Mesendoderm (in vitro differentiated cells): ENCODE measurements at regions not wholly inside any gene's neighbourhood (a gene's known extent, or its start where the extent isn't known, plus 50 kb on each side); places are given as distances from the start of the nearest gene placed in this dataset.

Experiments used
- DNase-seq: peaks from one replicate; pipeline ENCODE4 v3.0.0; 2013
- H2AK5ac ChIP-seq: 2 replicates; pipeline ENCODE4 v1.6.1; 2013; ENCODE audit warnings: low read length, inconsistent platforms
- H2BK120ac ChIP-seq: 2 replicates; pipeline ENCODE4 v1.6.1; 2013; ENCODE audit warnings: low read depth, mild to moderate bottlenecking, low read length, moderate library complexity, mixed read lengths
- H2BK15ac ChIP-seq: replicated peaks from 2 replicates; pipeline ENCODE4 v1.6.1; 2013; ENCODE audit warnings: low read depth, mild to moderate bottlenecking, moderate library complexity
- H2BK5ac ChIP-seq: 2 replicates; pipeline ENCODE4 v1.6.1; 2013; ENCODE audit warnings: low read length, inconsistent platforms
- H3K18ac ChIP-seq: 2 replicates; pipeline ENCODE4 v1.6.1; 2013; ENCODE audit warnings: mild to moderate bottlenecking, low read length, mixed read lengths
- H3K23ac ChIP-seq: one replicate; pipeline ENCODE4 v1.6.1; 2013; ENCODE audit warnings: low read length
- H3K27ac ChIP-seq: 2 replicates; pipeline ENCODE4 v1.5.1; 2013; ENCODE audit warnings: low read depth, mild to moderate bottlenecking, inconsistent platforms, low read length, moderate library complexity
- H3K27me3 ChIP-seq: 2 replicates; pipeline ENCODE4 v1.6.1; 2013; ENCODE audit warnings: low read length, control low read depth, mild to moderate bottlenecking, inconsistent platforms; ENCODE audit not compliant: insufficient read depth, poor library complexity
- H3K36me3 ChIP-seq: 2 replicates; pipeline ENCODE4 v1.6.1; 2013; ENCODE audit warnings: low read length, inconsistent platforms; ENCODE audit not compliant: control insufficient read depth, insufficient read depth
- H3K4ac ChIP-seq: one replicate; pipeline ENCODE4 v1.6.1; 2013; ENCODE audit warnings: low read depth, mild to moderate bottlenecking, low read length, moderate library complexity
- H3K4me1 ChIP-seq: 2 replicates; pipeline ENCODE4 v1.6.1; 2013; ENCODE audit warnings: low read depth, low read length, inconsistent platforms; ENCODE audit not compliant: control insufficient read depth
- H3K4me2 ChIP-seq: 2 replicates; pipeline ENCODE4 v1.6.1; 2013; ENCODE audit warnings: low read length
- H3K4me3 ChIP-seq: 2 replicates; pipeline ENCODE4 v1.5.1; 2013; ENCODE audit warnings: mild to moderate bottlenecking, low read length
- H3K56ac ChIP-seq: one replicate; pipeline ENCODE4 v1.6.1; 2013; ENCODE audit warnings: low read length
- H3K79me1 ChIP-seq: 2 replicates; pipeline ENCODE4 v1.6.1; 2013; ENCODE audit warnings: low read length, inconsistent platforms
- H3K79me2 ChIP-seq: 2 replicates; pipeline ENCODE4 v1.6.1; 2013; ENCODE audit warnings: mild to moderate bottlenecking, low read length; ENCODE audit not compliant: control insufficient read depth, insufficient read depth
- H3K9ac ChIP-seq: 2 replicates; pipeline ENCODE4 v1.6.1; 2013; ENCODE audit warnings: low read length, inconsistent platforms
- H4K5ac ChIP-seq: one replicate; pipeline ENCODE4 v1.6.1; 2013; ENCODE audit warnings: low read length
- H4K8ac ChIP-seq: one replicate; pipeline ENCODE4 v1.6.1; 2013; ENCODE audit warnings: low read depth, mild to moderate bottlenecking, control low read depth, low read length, moderate library complexity
- WGBS: extraction: QIAGEN DNeasy Blood & Tissue Kit; methylation state at CpG from one replicate; pipeline ENCODE4 v1.1.7; 2013; ENCODE audit warnings: low lambda C conversion rate, missing lambda C conversion rate; ENCODE audit not compliant: insufficient coverage; ENCODE audit errors: extremely low coverage; 5-methylcytosine and 5-hydroxymethylcytosine counted together

GRCh38 chr11:81432333-81432732 is 1301.3 kb downstream of the FAM181B start:
- Histone ChIP-seq H3K4ac (no peak overlapping the region), H3K56ac (no peak overlapping the region), H3K27me3 (no peaks in the 10 kb centered on the region), H3K4me1 (no peaks in the 10 kb centered on the region), H2BK15ac (no peak overlapping the region), H3K79me1 (no peaks in the 10 kb centered on the region), H2BK5ac (no peak overlapping the region), H2AK5ac (no peak overlapping the region), H4K8ac (no peak overlapping the region), H3K36me3 (no peaks in the 10 kb centered on the region), H3K27ac (no peak overlapping the region), H3K4me3 (no peak overlapping the region), H3K9ac (no peak overlapping the region), H4K5ac (no peak overlapping the region), H3K18ac (no peak overlapping the region), H3K79me2 (no peaks in the 10 kb centered on the region), H3K4me2 (no peak overlapping the region), H3K23ac (no peak overlapping the region), H2BK120ac (no peak overlapping the region)
- DNase-seq: no peak
- WGBS: no CpG with 5 or more reads among the region's 1 CpG

DNA sequence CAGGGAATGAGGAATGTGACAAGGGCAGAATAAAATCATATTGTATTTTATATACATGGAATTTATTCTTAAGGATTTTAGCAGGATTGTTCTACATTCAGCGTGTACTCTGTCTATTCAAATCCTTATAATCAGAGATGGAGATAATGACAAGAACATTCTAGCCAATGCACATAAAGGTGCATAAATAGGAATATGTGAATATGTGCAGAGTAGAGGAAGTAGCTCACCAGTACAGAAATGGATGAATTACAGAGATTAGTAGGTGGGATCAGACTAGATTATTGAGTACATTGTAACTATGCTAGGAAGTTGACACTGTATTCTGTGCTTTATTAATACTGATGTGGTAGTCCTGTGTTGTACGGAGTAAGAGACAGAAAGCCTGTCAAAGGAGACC is 1308.8 kb downstream of the FAM181B start:
- Histone ChIP-seq H3K56ac (no peak overlapping the region), H3K18ac (no peak overlapping the region), H2BK5ac (no peak overlapping the region), H3K9ac (no peak overlapping the region), H4K5ac (no peak overlapping the region), H3K4me3 (no peak overlapping the region), H3K79me2 (no peaks in the 10 kb centered on the region), H3K27ac (no peak overlapping the region), H2AK5ac (no peak overlapping the region), H2BK120ac (no peak overlapping the region), H3K23ac (no peak overlapping the region), H2BK15ac (no peak overlapping the region), H3K36me3 (no peaks in the 10 kb centered on the region), H3K79me1 (no peaks in the 10 kb centered on the region), H3K4me2 (no peak overlapping the region), H3K4ac (no peak overlapping the region), H3K27me3 (no peaks in the 10 kb centered on the region), H4K8ac (no peak overlapping the region), H3K4me1 (no peaks in the 10 kb centered on the region)
- no CpG with 5 or more reads among the region's 2 CpGs for WGBS
- no peak for DNase-seq

- no peak overlapping the region for H2BK15ac ChIP-seq
- H3K36me3 ChIP-seq: no peaks in the 10 kb centered on the region
- no peak overlapping the region for H3K23ac ChIP-seq
- no peaks in the 10 kb centered on the region for H3K27me3 ChIP-seq
- H4K5ac ChIP-seq: no peak overlapping the region
- H3K9ac ChIP-seq: no peak overlapping the region
- no peaks in the 10 kb centered on the region for H3K4me1 ChIP-seq
- no peak overlapping the region for H2BK5ac ChIP-seq
- H2AK5ac ChIP-seq: no peak overlapping the region
- H3K27ac ChIP-seq: no peak overlapping the region
- DNase-seq: no peak
- H3K18ac ChIP-seq: no peak overlapping the region
- H3K4me3 ChIP-seq: no peak overlapping the region
- H4K8ac ChIP-seq: no peak overlapping the region
- H2BK120ac ChIP-seq: no peak overlapping the region
- H3K56ac ChIP-seq: no peak overlapping the region
- H3K79me1 ChIP-seq: no peaks in the 10 kb centered on the region
- no peaks in the 10 kb centered on the region for H3K79me2 ChIP-seq
- no peak overlapping the region for H3K4me2 ChIP-seq
- no peak overlapping the region for H3K4ac ChIP-seq
Observed at GRCh38 chr11:81422402-81422801, 1311.3 kb downstream of the FAM181B start.

DNA sequence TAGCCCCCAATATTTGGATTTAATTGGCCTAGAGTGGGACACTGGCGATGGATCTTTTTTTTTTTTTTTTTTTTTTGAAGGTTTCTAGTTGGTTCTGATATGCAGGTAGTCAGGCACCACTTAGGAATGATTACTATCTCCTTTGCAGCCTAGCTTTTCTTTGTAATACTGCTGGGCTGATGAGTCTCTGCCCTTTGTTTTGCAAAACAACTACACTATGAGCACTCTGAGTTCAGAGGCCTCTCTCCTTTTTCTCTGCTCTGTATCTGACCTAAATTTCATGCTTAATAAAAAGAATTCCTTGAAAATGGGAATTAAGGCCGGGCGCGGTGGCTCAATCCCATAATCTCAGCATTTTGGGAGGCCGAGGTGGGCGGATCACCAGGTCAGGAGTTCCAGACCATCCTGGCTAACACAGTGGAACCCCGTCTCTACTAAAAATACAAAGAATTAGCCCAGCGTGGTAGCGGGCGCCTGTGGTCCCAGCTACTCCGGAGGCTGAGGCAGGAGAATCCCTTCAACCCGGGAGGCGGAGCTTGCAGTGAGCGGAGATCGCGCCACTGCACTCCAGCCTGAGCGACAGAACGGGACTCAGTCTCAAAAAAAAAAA is 1312.3 kb downstream of the FAM181B start:
- Histone ChIP-seq H3K27ac (peak overlapping the region; percentile 84), H2AK5ac (no peak overlapping the region), H4K8ac (no peak overlapping the region), H3K36me3 (no peaks in the 10 kb centered on the region), H3K4ac (no peak overlapping the region), H3K4me3 (no peak overlapping the region), H3K27me3 (no peaks in the 10 kb centered on the region), H3K79me1 (no peaks in the 10 kb centered on the region), H3K9ac (no peak overlapping the region), H3K79me2 (no peaks in the 10 kb centered on the region), H2BK120ac (no peak overlapping the region), H2BK15ac (no peak overlapping the region), H3K23ac (no peak overlapping the region), H3K4me2 (no peak overlapping the region), H4K5ac (no peak overlapping the region), H2BK5ac (no peak overlapping the region), H3K56ac (no peak overlapping the region), H3K18ac (peak overlapping the region; percentile 69), H3K4me1 (no peaks in the 10 kb centered on the region)
- no CpG with 5 or more reads among the region's 18 CpGs for WGBS
- DNase-seq: peak; percentile 71

DNA sequence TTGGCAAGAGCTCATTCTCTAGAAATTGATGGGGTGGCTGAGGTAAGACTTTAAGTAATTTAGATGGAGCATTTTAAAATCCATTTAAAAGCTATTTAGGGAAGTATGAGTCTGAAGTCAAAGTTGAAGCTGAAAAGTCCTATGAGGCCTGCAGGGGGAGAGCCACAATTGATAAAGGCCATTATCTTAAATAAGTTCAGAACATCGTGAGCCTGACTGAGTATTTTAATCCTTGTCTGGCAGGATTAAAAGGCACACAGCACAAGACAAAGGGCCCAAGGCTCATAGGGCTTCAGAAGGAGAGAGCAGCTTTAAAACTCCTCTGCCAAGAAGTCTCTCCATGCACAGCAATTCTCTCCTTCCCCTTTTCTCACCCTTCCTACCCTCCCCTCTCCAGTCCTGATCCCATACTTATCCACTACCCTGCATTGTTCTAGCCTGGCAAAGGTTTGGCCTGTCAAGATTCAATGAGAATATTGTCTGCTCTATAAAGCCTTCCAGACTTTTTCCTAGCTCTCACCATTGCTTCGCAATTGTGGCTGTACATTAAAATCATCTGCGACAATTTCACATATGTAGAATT is 1312.9 kb downstream of the FAM181B start:
- Histone ChIP-seq H3K23ac (no peak overlapping the region), H3K79me2 (no peaks in the 10 kb centered on the region), H3K4me3 (no peak overlapping the region), H3K4me2 (no peak overlapping the region), H4K8ac (no peak overlapping the region), H4K5ac (no peak overlapping the region), H3K36me3 (no peaks in the 10 kb centered on the region), H2BK5ac (no peak overlapping the region), H2BK15ac (peak overlapping the region; percentile 92), H3K4me1 (no peaks in the 10 kb centered on the region), H3K79me1 (no peaks in the 10 kb centered on the region), H3K27me3 (no peaks in the 10 kb centered on the region), H2BK120ac (no peak overlapping the region), H3K56ac (no peak overlapping the region), H3K4ac (no peak overlapping the region), H3K27ac (peak overlapping the region; percentile 13), H3K9ac (no peak overlapping the region), H3K18ac (peak overlapping the region; percentile 90), H2AK5ac (no peak overlapping the region)
- peak; percentile 65 for DNase-seq
- no CpG with 5 or more reads among the region's 3 CpGs for WGBS

DNA sequence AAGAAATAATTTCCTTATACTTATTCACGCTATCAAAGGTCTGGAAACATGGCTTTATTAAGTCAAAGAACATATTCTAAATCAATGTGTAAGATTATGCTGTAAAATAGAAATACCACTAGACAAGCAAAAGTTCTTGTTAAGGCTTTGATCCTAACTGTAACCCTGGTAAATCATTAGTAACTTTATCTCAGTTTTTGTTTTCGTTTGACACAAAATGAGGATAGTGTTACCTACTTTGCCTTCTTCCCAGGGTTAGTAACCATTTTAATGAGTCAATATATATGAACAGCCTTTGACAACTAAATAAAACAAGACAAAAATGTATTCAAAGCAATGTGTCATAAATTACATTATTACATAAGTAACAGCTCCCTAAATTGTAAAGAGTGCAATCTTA is 1336.3 kb downstream of the FAM181B start:
- no peak overlapping the region for H2AK5ac ChIP-seq
- WGBS: no CpG with 5 or more reads among the region's 2 CpGs
- H4K8ac ChIP-seq: no peak overlapping the region
- H3K4ac ChIP-seq: no peak overlapping the region
- H3K56ac ChIP-seq: no peak overlapping the region
- no peak overlapping the region for H4K5ac ChIP-seq
- no peaks in the 10 kb centered on the region for H3K79me1 ChIP-seq
- no peaks in the 10 kb centered on the region for H3K36me3 ChIP-seq
- H3K27me3 ChIP-seq: no peaks in the 10 kb centered on the region
- no peak overlapping the region for H2BK120ac ChIP-seq
- no peak overlapping the region for H3K9ac ChIP-seq
- no peak overlapping the region for H3K4me2 ChIP-seq
- H3K4me1 ChIP-seq: no peaks in the 10 kb centered on the region
- H2BK15ac ChIP-seq: no peak overlapping the region
- DNase-seq: no peak
- no peak overlapping the region for H3K4me3 ChIP-seq
- no peak overlapping the region for H3K27ac ChIP-seq
- H3K18ac ChIP-seq: no peak overlapping the region
- no peak overlapping the region for H2BK5ac ChIP-seq
- H3K23ac ChIP-seq: no peak overlapping the region
- no peaks in the 10 kb centered on the region for H3K79me2 ChIP-seq
